NCI-H1092 treated with DMSO at 0.1 percent for 48 hours (cell line): ENCODE measurements at regions not wholly inside any gene's neighbourhood (a gene's known extent, or its start where the extent isn't known, plus 50 kb on each side); places are given as distances from the start of the nearest gene placed in this dataset.
"Not testable (repeated sequence)": the region's sequence is repeated elsewhere in the genome, so short reads cannot be mapped to it uniquely, and the experiment has no call there.

ENCODE experiments used
- DNase-seq: peaks from one replicate; lab custom pipeline; 2025; lab: John Stamatoyannopoulos, UW

DNA sequence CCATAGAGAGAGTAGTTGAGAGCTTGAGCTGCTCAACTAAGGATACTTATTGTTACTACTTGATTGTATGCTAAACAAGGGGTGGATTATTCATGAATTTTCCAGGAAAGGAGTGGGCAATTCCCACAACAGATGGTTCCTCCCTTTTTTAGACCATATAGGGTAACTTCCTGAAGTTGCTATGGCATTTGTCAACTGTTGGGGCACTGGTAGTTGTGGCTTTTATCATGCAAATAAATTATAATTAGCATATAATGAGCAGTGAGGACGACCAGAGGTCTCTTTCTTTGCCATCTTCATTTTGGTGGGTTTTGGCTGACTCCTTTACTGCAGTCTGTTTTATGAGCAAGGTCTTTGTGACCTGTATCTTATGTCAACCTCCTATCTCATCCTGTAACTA lies 1403.5 kb upstream of the PABPC4L start:
- DNase-seq: no peak

DNA sequence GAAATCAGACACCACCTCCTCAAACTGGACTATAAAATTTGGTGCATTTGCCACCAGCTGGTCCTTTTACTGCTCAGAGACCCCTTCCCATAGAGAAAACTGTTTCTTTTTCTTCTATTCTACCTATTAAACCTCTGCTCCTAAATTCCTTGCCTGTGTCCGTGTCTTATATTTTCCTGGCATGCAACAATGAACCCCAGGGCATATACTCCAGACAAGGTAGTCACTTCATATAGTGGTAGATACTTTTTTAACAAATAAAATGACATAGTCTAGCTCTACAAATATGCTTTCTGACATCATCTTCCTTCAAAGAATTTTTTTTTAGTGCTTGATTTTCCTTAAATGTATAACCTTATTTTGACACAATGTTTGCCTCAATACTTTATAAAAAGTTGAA lies 1402.9 kb upstream of the PABPC4L start:
- DNase-seq: no peak

DNA sequence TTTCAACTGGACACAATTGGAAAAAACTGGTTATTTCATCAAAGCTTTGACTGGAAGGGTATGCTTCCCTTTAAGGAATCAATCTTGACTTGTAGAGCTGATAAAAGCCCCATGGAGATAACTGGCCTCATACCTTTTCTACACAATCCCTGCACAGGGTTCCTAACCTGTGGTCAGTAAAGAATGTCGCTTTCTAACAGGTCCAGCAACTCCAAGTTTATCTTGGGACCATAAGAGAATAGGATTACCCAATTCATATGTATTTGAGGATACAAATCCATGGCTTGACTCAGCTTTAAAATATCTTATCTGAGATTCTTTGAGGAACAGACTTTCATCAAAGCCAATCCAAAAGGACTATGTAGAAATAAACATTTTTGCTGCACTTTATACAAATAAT lies 1399.8 kb upstream of the PABPC4L start:
- no peak for DNase-seq

DNA sequence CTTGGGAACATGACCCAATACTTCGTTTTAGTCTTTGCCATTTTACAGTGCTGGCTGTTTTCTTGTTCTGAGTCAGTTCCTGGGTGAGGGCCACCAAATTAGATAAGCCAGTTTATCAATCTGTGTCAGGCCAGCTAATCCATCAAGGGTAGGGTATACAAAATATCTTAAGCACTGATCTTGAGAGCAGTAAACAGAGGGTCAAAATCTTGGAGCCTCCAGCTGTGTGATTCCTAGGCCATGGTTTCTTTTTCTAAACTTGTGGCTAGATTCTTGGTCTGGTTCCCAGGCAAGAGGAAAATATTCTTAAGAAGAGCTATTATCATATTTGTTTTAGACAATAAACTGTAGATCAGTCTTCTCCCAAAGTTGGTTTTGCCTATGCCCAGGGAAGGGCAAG lies 1396.6 kb upstream of the PABPC4L start:
- DNase-seq: no peak

DNA sequence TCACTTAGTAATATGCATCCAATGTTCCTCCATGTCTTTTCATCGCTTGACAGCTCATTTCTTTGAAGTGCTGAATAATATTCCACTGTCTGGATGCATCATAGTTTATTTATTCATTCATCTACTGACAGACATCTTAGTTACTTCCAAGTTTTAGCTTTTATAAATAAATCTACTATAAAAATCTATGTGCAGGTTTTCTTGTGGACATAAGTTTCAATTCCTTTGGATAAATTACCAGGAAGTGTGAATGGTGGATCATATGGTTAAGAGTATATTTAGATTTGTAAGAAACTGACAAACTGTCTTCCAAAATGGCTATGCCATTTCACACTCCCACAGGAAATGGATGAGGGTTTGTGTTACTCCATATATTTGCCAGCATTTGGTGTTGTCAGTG lies 1392.9 kb upstream of the PABPC4L start:
- no peak for DNase-seq

DNA sequence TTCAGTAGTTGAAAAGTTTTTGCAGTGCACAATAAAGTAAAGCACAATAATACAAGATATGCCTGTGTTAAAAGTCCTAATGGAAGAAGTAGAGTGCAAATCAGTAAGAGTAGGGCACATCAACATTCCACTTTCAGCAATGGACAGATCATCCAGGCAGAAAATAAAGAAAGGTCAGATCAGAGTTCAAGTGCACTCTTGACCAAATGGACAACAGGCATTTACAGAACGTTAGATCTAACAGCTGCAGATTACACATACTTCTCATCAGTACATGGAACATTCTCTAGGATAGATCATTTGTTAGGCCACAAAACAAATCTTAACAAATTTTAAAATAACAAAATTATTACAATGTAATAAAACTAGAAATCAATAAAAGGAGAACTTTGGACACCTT lies 1373.5 kb upstream of the PABPC4L start:
- no peak for DNase-seq

DNA sequence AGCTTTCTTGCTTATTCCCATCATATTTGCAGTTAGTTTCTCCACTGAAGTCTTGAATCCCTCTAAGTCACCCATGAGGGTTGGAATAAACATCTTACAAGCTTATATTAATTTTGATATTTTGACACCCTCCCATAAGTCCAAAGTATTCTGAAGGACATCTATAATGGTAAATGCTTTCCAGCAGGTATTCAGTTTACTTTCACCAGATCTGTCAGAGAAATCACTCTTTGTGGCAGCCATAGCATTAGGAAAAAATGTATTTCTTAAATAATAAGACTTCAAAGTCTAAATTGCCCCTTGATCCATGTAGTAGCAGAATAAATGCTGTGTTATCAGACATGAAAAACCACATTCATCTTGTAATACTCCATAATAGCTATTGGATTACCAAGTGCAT lies 1371.7 kb upstream of the PABPC4L start:
- DNase-seq: no peak

DNA sequence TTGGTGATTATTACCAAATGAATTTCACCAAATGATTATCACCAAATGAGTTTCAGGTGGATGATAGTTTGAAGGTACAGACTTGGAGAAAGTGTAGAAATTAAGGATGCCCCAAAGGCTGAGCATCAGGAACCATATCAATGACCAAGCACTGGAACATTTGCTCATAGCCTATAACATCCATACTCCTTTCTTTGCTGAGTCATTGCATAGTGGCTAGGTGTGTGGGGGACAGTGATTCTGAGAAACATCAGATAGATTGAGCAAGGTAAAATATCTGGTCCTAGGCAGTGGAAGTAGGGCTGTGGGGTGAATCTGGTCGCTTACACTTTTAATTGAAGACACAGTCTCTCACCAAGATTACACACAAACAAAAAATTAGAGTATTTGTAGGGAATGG lies 1362.5 kb upstream of the PABPC4L start:
- no peak for DNase-seq

DNA sequence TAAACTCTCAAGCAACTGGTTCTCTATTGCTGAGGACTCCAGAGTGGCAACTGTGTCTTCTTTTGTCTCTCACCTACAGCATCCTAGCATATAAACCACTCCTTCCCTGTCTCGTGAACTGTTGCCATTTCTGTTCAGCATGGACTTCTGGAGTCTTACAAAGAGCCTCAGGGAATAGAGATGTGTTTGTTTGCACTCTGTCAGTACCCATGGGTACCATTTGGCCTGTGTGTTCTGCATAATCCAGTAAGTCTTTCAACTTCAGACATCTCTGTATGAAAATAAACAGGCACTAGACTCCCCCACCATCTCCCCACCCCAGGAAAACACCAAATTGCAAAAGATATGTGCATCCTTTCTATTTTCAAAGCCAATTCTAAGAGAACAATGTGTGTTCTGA lies 1351.6 kb upstream of the PABPC4L start:
- no peak for DNase-seq

DNA sequence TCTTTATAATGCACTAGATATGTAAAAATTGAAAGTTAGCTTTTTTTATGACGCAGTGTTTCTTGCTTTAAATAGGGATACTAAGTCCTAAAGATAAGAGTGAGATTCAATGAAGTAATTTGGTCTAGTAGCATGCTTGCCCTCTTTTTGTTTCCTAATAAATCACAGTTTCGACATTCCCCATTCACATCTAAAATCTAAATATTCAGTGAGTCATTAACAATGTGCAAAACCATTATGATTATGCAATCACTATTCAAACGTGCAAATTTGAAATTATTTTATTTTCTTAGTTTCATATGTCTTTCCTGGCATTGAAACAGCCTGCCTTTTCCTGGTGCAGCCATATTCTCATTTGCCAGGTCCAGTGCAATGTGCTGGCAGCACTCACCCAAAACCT lies 1350.5 kb upstream of the PABPC4L start:
- no peak for DNase-seq

DNA sequence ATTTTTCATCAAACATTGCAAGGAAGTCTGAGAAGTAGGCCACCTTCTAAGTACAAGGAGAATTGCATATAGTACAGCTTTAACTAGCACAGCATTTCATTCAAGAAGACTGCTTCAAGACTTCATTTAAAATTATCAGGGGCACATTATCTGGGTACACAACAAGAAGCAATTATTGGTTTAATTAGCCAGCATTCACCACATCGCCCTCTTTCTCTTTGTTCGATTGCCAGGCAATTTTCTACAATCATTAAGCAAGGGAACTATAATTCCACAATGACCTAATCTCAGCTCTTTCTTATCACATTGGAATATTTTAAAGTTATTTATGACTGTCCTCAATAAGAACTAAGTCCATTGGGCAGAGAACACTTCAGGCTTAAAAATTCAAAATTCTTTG lies 1347.1 kb upstream of the PABPC4L start:
- no peak for DNase-seq

DNA sequence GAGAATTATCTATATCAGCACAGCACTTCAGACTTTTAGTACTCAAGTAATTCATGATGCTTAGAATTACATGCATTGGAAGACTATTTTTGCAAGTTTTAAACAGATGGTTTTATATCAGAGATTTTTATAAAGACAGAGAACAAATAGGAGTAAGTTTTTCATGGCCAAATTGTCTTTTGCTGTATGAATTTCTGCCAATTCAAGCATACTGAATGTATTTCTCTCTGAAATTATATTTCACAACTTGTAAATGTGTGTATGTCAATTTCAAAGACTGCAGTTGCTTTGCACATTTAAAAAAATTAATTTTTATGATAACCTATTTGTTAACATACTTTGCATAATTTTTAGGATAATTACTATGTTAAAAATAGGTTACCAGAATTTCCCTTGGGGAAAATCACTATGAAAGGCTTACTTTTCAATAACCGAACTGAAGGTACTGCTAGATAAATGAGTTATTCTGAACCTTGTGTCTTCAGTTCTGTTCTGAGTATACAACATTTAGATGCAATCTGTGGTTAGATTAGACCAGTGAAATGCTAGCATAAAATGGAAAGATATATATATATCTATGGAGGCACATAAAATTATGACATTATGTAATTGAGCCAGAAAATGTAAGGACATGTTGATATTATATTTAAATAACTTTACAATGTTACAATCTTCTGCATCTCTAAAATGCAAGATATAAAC lies 1344.2 kb upstream of the PABPC4L start:
- no peak for DNase-seq

DNA sequence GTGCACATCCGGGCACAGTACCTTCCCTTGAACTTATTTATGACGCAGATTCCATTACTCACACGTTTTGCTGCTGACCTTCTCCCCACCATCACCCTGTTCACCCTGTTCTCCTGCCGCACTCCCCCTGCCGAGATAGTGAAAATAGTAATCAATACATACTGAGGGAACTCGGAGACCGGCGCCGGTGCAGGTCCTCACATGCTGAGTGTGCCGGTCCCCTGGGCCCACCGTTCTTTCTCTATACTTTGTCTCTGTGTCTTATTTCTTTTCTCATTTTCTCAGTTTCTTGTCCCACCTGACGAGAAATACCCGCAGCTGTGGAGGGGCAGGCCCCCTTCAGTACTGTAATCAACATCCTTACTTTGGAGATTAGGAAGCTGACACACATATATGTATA lies 1337.1 kb upstream of the PABPC4L start:
- DNase-seq: no peak

DNA sequence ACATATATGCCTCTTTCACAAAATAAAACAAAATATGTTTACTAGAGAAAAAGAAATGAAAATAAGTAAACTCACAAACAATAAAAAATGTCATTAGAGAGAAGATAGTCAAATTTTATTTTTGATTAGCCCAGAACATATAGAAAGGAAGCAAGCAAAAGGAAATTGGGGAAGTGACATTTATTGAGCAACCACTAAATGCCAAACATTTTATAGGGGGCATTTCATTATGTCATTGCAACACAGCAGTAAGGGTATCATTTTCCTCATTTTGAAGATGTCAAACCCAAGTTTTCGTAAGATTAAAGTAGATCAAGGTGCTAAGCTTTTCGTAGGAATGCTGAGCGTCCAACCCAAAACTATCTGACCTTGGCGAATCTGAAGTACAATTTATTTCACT lies 1331.5 kb upstream of the PABPC4L start:
- no peak for DNase-seq

DNA sequence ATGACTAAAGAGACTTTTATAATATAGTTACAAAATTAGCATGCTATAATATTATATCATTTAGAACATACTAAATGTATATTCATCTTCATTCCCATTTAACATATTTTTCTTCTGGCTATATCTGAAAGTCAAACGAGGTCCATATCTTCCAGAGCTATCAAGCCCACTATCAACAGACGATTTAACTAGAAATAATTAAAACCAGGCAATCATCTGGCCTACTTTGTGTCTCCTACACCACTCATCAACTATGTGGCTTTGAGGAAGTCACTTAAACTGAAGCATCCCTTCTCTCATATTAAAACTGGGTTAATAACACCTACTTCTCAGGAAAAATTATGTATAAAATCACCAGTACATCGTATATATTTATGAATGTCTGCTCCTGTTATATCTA lies 1330.5 kb upstream of the PABPC4L start:
- no peak for DNase-seq

DNA sequence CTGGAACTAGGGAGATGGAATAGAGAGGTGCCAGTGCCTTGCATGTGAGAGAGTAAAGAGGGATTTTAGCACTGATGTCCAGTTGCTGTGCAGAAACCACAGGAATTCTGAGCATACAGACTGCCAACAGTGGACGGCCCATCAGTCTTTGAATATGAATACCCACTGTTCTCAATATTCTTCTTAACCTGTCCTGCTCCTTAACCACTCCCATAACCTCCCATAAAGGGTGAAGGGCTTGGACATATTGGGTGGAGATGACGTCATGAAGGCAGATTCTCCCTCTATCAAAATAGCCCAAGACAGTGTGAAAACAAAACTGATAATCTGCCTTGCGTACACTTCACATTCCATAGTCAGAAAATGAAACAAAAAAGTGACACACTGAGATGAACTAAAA lies 1313.7 kb upstream of the PABPC4L start:
- no peak for DNase-seq

DNA sequence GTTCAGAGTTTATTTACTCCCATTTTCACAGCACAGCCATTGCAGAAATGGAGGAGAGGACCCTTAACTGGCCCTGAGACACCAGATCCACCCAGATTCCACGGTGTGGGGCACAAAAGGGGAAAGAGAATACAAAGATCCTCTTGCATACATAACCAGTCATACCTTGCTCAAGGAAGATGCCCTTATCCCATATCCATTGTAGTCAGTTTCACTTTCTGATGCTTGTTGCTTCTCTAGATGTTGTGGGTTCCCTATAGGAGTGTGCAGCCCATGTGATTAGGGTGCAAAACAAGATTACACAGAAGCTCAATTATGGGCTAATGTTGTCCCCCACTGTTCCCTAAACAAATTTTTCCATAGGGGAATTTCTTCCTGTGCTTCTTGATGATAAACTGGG lies 1309.0 kb upstream of the PABPC4L start:
- DNase-seq: no peak

DNA sequence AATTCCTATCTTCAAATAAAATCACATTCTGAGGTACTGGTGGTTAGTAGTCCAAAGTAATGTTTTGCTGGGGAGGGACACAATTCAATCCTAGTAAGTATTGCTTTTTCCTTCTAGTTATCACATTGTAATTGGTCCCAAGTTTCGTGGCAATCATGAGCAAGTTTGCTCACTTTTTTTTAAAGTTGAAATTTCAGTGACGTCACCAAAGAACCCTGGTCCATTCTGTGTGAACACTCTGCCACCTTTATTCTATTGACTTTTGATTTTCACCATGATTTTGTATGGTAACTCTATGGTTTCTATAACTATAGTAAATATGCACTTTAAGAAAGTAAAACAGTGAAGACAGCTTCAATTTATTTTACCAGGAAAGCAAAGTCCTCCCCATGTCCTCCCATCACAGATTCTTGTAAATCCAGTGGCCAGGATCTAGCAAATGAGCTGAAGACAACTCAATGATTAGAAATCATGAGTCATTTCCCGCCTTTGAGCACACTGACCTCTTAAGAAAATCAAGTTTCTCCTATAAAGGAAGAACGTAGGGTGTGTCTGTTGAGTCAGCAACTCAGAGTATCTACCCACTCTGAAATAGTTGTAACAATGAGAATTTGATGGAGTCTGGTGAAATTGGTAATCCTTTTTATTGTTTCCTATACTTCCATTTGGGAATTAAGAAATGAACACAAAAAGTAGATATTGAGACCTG lies 1306.6 kb upstream of the PABPC4L start:
- DNase-seq: no peak

DNA sequence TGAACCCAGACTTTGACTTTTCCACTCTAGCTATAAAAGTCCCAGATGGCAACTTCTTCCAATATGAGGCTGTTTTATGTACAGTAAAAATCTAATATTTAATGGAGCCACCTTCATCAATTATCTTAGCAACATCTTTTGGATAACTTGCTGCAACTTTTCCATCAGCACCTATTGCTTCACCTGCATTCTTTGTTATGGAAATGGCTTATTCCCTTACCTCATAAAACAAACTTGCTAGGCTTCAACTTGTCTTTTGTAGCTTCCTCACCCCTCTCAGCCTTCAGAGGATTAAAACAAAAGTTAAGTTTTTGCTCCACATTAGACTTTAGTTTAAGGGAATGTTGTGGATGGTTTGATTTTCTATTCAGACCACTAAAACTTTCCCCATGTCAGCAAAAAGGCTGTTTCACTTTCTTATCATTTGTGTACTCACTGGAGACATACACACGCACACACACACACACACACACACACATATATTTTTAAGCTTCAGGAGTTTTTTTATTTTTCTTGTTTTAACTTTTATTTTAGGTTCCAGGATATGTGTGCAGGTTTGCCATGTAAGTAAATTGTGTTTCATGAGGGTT lies 1296.1 kb upstream of the PABPC4L start:
- no peak for DNase-seq

DNA sequence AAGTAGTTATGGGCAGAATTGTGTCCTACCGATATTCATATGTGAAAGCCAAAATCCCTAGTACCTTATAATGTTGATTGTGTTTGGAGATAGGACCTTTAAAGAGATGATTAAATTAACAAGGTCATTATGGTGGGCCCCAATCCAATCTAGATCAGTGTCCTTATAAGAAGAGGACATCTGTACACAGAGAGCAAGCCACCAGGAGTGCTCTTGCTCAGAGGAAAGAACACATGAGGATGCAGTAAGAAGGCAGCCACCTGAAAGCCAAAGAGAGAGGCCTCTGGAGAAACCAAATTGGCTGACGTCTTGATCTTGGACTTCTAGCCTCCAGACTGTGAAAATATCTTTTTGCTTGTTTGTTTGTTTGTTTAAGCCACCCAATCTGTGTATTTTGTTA lies 1290.8 kb upstream of the PABPC4L start:
- no peak for DNase-seq

DNA sequence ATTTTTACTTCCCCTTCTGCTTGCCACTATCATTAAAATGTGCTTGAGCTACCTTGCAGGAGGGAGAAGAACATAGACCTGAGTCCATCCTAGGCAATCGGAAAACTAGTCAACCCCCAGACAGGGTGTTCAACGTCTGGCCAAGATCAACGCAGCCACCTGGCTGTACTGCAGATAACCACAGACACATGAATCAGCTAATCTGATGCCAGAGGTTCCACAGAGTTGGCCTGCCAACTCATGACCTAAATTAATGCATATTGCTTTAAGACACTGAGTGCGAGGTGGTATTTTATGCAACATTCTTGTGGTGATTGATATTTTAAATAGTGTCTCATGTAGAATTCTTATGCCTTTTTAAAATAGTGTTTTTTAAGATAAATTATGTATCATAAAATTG lies 1283.8 kb upstream of the PABPC4L start:
- DNase-seq: no peak

DNA sequence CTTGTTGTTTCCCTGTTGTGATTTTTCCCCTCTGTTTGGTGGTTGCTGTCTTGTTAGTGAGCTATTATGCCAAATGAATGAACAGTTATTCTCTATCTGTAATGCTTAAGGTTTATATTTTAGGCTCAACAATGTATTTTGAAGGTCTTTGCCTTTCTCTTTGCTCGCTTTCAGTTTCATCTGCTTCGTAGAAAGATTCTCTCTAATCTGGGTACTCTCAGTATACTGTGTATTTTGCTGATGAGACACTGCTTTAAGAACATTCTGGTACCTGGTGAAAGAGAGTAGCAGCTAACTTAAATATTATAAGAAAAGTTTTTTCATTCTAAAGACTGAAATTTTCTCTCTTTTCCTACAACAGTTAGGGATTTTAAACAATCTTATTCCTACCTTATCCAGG lies 1274.7 kb upstream of the PABPC4L start:
- DNase-seq: no peak

DNA sequence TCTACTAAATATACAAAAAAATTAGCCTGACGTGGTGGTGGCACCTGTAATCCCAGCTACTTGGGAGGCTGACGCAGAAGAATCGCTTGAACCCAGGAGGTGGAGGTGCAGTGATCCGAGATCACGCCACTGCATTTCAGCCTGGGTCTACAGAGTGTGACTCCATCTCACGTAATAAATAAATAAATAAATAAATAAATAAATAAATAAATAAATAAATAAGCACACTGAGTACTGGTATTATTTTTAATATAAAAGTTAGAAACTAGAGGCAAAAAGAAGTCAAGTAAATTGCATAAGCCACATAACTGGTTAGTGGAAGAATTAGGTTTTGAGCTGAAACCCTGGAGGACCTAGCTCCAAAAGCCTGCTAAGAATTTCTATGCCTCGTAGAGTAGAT lies 1262.7 kb upstream of the PABPC4L start:
- no peak for DNase-seq

DNA sequence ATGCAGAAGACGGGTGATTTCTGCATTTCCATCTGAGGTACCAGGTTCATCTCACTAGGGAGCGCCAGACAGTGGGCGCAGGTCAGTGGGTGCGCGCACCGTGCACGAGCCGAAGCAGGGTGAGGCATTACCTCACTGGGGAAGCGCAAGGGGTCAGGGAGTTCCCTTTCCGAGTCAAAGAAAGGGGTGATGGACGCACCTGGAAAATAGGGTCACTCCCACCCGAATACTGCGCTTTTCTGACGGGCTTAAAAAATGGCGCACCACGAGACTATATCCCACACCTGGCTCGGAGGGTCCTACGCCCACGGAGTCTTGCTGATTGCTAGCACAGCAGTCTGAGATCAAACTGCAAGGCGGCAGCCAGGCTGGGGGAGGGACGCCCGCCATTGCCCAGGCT lies 1246.0 kb upstream of the PABPC4L start:
- not testable (repeated sequence) for DNase-seq
